WTC11 (cell line): ENCODE measurements at regions not wholly inside any gene's neighbourhood (a gene's known extent, or its start where the extent isn't known, plus 50 kb on each side); places are given as distances from the start of the nearest gene placed in this dataset.

Source experiments
- ATAC-seq: fragments of 200-7000 bp; cut with Tn5 transposase; 2 replicates; pipeline ENCODE4 v1.10.0; 2021; ENCODE audit warnings: mild to moderate bottlenecking, moderate library complexity
- CTCF ChIA-PET: fragments of 300-600 bp; sonication (Branson Sonifier 250); formaldehyde crosslinking; loops from one replicate; lab custom pipeline; 2021; ENCODE audit warnings: antibody characterized with exemption; lab: Charles Lee
- POLR2A ChIA-PET: fragments of 350-600 bp; sonication (Branson Sonifier 250); formaldehyde crosslinking; loops from one replicate; lab custom pipeline; 2021; ENCODE audit warnings: antibody characterized with exemption; lab: Charles Lee
- DNase-seq: peaks from one replicate; pipeline ENCODE4 v3.0.0; 2021; ENCODE audit warnings: low spot score
- H3K27ac Mint-ChIP-seq: 2 replicates; pipeline ENCODE4 v1.8.0; 2021; ENCODE audit warnings: mixed read lengths
- H3K27me3 Mint-ChIP-seq: 2 replicates; pipeline ENCODE4 v1.8.0; 2021; ENCODE audit warnings: low read depth, mild to moderate bottlenecking, moderate library complexity, mixed read lengths
- H3K36me3 Mint-ChIP-seq: 2 replicates; pipeline ENCODE4 v1.8.0; 2021; ENCODE audit warnings: mixed read lengths
- H3K4me1 Mint-ChIP-seq: 2 replicates; pipeline ENCODE4 v1.8.0; 2022; ENCODE audit warnings: mixed read lengths
- H3K4me3 Mint-ChIP-seq: 2 replicates; pipeline ENCODE4 v1.8.0; 2021; ENCODE audit warnings: mild to moderate bottlenecking, moderate library complexity, mixed read lengths
- H3K9me3 Mint-ChIP-seq: 2 replicates; pipeline ENCODE4 v1.8.0; 2021; ENCODE audit warnings: mixed read lengths
- ARID4B ChIP-seq: sonication (generic); formaldehyde crosslinking; IDR thresholded peaks from 2 replicates; pipeline ENCODE4 v1.8.0; 2023; ENCODE audit warnings: missing genetic modification reagents, mild to moderate bottlenecking, borderline replicate concordance
- ATF1 ChIP-seq: sonication (generic); formaldehyde crosslinking; IDR thresholded peaks from 2 replicates; pipeline ENCODE4 v1.8.1; 2023; ENCODE audit warnings: mild to moderate bottlenecking, moderate library complexity, missing genetic modification reagents
- FOXJ3 ChIP-seq: sonication (generic); formaldehyde crosslinking; IDR thresholded peaks from 2 replicates; pipeline ENCODE4 v1.9.0; 2021; ENCODE audit warnings: missing genetic modification reagents, mild to moderate bottlenecking, borderline replicate concordance
- GRHL2 ChIP-seq: fragments of 250-450 bp; sonication (Bioruptor Pico); IDR thresholded peaks from 2 replicates; pipeline ENCODE4 v1.8.0; 2022; ENCODE audit warnings: mild to moderate bottlenecking, moderate library complexity; ENCODE audit not compliant: insufficient replicate concordance, severe bottlenecking
- HMGA2 ChIP-seq: fragments of 250-450 bp; sonication (Bioruptor Pico); IDR thresholded peaks from 2 replicates; pipeline ENCODE4 v1.4.0; 2021; ENCODE audit warnings: mild to moderate bottlenecking, moderate library complexity
- HMGXB4 ChIP-seq: sonication (generic); formaldehyde crosslinking; IDR thresholded peaks from 2 replicates; pipeline ENCODE4 v1.8.1; 2023; ENCODE audit warnings: mild to moderate bottlenecking, moderate library complexity, missing genetic modification reagents
- NFE2L1 ChIP-seq: sonication (generic); formaldehyde crosslinking; IDR thresholded peaks from 2 replicates; pipeline ENCODE4 v1.8.1; 2023; ENCODE audit warnings: missing genetic modification reagents
- SMAD4 ChIP-seq: sonication (generic); formaldehyde crosslinking; IDR thresholded peaks from 2 replicates; pipeline ENCODE4 v1.8.0; 2022; ENCODE audit warnings: mild to moderate bottlenecking, missing genetic modification reagents
- SOX15 ChIP-seq: fragments of 250-450 bp; sonication (Bioruptor Pico); IDR thresholded peaks from 2 replicates; pipeline ENCODE4 v1.9.0; 2021; ENCODE audit warnings: mild to moderate bottlenecking
- TP53 ChIP-seq: sonication (generic); formaldehyde crosslinking; IDR thresholded peaks from 2 replicates; pipeline ENCODE4 v1.8.1; 2023; ENCODE audit warnings: mild to moderate bottlenecking, missing genetic modification reagents
- USF2 ChIP-seq: sonication (generic); formaldehyde crosslinking; IDR thresholded peaks from 2 replicates; pipeline ENCODE4 v1.8.1; 2023; ENCODE audit warnings: mild to moderate bottlenecking, missing genetic modification reagents, moderate library complexity
- ZNF232 ChIP-seq: sonication (generic); formaldehyde crosslinking; IDR thresholded peaks from 2 replicates; pipeline ENCODE4 v1.8.0; 2022; ENCODE audit warnings: mild to moderate bottlenecking, missing genetic modification reagents
- ZNF532 ChIP-seq: fragments of 250-450 bp; sonication (Bioruptor Pico); IDR thresholded peaks from 2 replicates; pipeline ENCODE4 v1.9.0; 2021; ENCODE audit warnings: mild to moderate bottlenecking, borderline replicate concordance
- TF ChIP-seq, protein P1 (sequence below): sonication (generic); formaldehyde crosslinking; conservative IDR thresholded peaks from 2 replicates; pipeline ENCODE4 v1.8.1; 2023; ENCODE audit warnings: mild to moderate bottlenecking, low read depth, missing genetic modification reagents, moderate library complexity
- TF ChIP-seq, protein P2 (sequence below): sonication (generic); formaldehyde crosslinking; IDR thresholded peaks from 2 replicates; pipeline ENCODE4 v1.8.0; 2022; ENCODE audit warnings: mild to moderate bottlenecking, missing genetic modification reagents
- TF ChIP-seq, protein P3 (sequence below): sonication (generic); formaldehyde crosslinking; IDR thresholded peaks from 2 replicates; pipeline ENCODE4 v1.8.1; 2022; ENCODE audit warnings: low read depth, missing genetic modification reagents, borderline replicate concordance

GRCh38 chr12:115716551-115716950 lies 560.9 kb downstream of the MED13L start (continued):
- TF ChIP-seq ZNF532 (no peak), NFE2L1 (CRISPR knock-in tag) (no peak), SMAD4 (CRISPR knock-in tag) (no peak), ZNF232 (CRISPR knock-in tag) (no peak), SOX15 (no peak), GRHL2 (no peak)
- TF ChIP-seq, protein P1, sequence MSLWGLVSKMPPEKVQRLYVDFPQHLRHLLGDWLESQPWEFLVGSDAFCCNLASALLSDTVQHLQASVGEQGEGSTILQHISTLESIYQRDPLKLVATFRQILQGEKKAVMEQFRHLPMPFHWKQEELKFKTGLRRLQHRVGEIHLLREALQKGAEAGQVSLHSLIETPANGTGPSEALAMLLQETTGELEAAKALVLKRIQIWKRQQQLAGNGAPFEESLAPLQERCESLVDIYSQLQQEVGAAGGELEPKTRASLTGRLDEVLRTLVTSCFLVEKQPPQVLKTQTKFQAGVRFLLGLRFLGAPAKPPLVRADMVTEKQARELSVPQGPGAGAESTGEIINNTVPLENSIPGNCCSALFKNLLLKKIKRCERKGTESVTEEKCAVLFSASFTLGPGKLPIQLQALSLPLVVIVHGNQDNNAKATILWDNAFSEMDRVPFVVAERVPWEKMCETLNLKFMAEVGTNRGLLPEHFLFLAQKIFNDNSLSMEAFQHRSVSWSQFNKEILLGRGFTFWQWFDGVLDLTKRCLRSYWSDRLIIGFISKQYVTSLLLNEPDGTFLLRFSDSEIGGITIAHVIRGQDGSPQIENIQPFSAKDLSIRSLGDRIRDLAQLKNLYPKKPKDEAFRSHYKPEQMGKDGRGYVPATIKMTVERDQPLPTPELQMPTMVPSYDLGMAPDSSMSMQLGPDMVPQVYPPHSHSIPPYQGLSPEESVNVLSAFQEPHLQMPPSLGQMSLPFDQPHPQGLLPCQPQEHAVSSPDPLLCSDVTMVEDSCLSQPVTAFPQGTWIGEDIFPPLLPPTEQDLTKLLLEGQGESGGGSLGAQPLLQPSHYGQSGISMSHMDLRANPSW, result no peak

GRCh38 chr12:115712676-115713075 lies 564.8 kb downstream of the MED13L start:
- Mint-ChIP-seq H3K27me3 (no peaks in the 10 kb centered on the region; the same call in 1 of the 2 replicates), H3K4me3 (no peak overlapping the region), H3K4me1 (no peaks in the 10 kb centered on the region), H3K27ac (no peak overlapping the region), H3K9me3 (peaks cover 7% of the 10 kb centered on the region), H3K36me3 (no peaks in the 10 kb centered on the region)
- ATAC-seq, result no peak
- no peak for DNase-seq
- POLR2A ChIA-PET, result interaction anchor here (0.6 kb wide), 1 partner anchor 10 kb away, joined by 3 read pairs; no protein-coding TSS in a partner anchor
- CTCF ChIA-PET, result no interaction called here
- no peak for TF ChIP-seq ATF1 (CRISPR knock-in tag)
- no peak for TF ChIP-seq ARID4B (CRISPR knock-in tag)
- TF ChIP-seq, protein P2, sequence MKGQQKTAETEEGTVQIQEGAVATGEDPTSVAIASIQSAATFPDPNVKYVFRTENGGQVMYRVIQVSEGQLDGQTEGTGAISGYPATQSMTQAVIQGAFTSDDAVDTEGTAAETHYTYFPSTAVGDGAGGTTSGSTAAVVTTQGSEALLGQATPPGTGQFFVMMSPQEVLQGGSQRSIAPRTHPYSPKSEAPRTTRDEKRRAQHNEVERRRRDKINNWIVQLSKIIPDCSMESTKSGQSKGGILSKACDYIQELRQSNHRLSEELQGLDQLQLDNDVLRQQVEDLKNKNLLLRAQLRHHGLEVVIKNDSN, result no peak
- TF ChIP-seq TP53 (CRISPR knock-in tag), result no peak
- no peak for TF ChIP-seq NFE2L1 (CRISPR knock-in tag)
- no peak for TF ChIP-seq HMGXB4 (CRISPR knock-in tag)
- no peak for TF ChIP-seq FOXJ3 (CRISPR knock-in tag)
- TF ChIP-seq HMGA2, result no peak
- TF ChIP-seq USF2 (CRISPR knock-in tag), result no peak
- TF ChIP-seq, protein P3, sequence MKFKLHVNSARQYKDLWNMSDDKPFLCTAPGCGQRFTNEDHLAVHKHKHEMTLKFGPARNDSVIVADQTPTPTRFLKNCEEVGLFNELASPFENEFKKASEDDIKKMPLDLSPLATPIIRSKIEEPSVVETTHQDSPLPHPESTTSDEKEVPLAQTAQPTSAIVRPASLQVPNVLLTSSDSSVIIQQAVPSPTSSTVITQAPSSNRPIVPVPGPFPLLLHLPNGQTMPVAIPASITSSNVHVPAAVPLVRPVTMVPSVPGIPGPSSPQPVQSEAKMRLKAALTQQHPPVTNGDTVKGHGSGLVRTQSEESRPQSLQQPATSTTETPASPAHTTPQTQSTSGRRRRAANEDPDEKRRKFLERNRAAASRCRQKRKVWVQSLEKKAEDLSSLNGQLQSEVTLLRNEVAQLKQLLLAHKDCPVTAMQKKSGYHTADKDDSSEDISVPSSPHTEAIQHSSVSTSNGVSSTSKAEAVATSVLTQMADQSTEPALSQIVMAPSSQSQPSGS (CRISPR knock-in tag), result no peak
